ENCODE measurements at regions not wholly inside any gene's neighbourhood (a gene's known extent, or its start where the extent isn't known, plus 50 kb on each side); places are given as distances from the start of the nearest gene placed in this dataset.

DNA sequence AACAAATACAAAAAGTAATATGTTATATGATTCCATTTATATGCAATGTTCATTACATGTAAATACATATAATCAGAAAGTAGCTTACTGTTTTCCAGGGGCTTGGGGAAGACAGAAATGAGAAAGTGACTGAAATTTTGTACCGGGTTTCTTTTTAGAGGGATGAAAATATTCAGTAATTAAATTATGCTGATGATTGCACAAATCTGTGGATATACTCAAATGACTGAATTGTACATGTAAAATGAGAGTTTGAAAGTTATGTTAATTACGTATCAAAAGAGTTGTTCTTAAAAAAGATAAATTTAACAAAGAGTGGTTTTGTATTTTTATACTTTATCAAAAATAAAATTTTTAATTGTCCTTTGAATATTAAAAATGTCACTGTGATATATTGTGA lies 856.3 kb downstream of the DSC3 start:
- no peak overlapping the region for H3K27ac ChIP-seq (ENCODE audit: insufficient read length, low read depth, low read length)
- no peaks in the 10 kb centered on the region for H3K79me2 ChIP-seq (ENCODE audit: insufficient read depth, low read length)
- no peak overlapping the region for H2AK5ac ChIP-seq (ENCODE audit: insufficient read length, low read length)
- H2BK120ac ChIP-seq (ENCODE audit: low read depth, low read length, poor library complexity, severe bottlenecking), result no peak overlapping the region
- H3K9me3 ChIP-seq (ENCODE audit: control insufficient read depth, low read depth, low read length), result no peaks in the 10 kb centered on the region
- WGBS (ENCODE audit: extremely low coverage, insufficient read length, low lambda C conversion rate), result no CpG with 5 or more reads among the region's 2 CpGs
- no peak overlapping the region for H2BK12ac ChIP-seq (ENCODE audit: insufficient read length, low read depth, low read length)
- H4K20me1 ChIP-seq (ENCODE audit: control insufficient read depth, insufficient read depth, insufficient read length), result no peaks in the 10 kb centered on the region
- Mint-ChIP-seq H3K27me3 (ENCODE audit: low read depth) (no peaks in the 10 kb centered on the region), H3K36me3 (ENCODE audit: insufficient read depth in 1 of 3, low read depth in 3 of 3) (peaks cover 0 to 15% (median 7%) of the 10 kb centered on the region in 3 experiments; a peak in 5 of 7 replicates), H3K9me3 (peaks cover 13 to 16% of the 10 kb centered on the region in 2 experiments; a peak in 4 of 5 replicates), H3K4me1 (no peaks in the 10 kb centered on the region), H3K4me3 (no peak overlapping the region), H3K27ac (no peak overlapping the region)
- no peaks in the 10 kb centered on the region for H3K23me2 ChIP-seq (ENCODE audit: insufficient read length, low read depth, low read length, poor library complexity, severe bottlenecking)
- H3K56ac ChIP-seq (ENCODE audit: insufficient read length, low read depth, low read length), result no peak overlapping the region
- no peaks in the 10 kb centered on the region for H3K79me1 ChIP-seq (ENCODE audit: insufficient read depth, low read depth, low read length, poor library complexity, severe bottlenecking)
- H2BK15ac ChIP-seq (ENCODE audit: low read depth, low read length), result no peak overlapping the region
- no peak overlapping the region for H3K4me2 ChIP-seq (ENCODE audit: insufficient read depth, insufficient read length, low read length)
- H3K14ac ChIP-seq (ENCODE audit: insufficient read depth, low read length), result no peak overlapping the region
- no peak overlapping the region for H4K5ac ChIP-seq (ENCODE audit: insufficient read length, low read depth, low read length)
- no peak overlapping the region for H4K8ac ChIP-seq (replicated peaks; ENCODE audit: insufficient read length, low read depth, low read length)
- no peak for TF ChIP-seq CTCF (conservative IDR thresholded peaks at IDR 0.05)
- no peak overlapping the region for H3K18ac ChIP-seq (ENCODE audit: insufficient read length, low read depth, low read length)
- no peak overlapping the region for H2BK20ac ChIP-seq (ENCODE audit: low read depth, low read length, poor library complexity, severe bottlenecking)
- DNase-seq, result no peak
- no peak overlapping the region for H2BK5ac ChIP-seq (ENCODE audit: insufficient read length, low read length)
- no peak overlapping the region for H3K23ac ChIP-seq (ENCODE audit: insufficient read length, low read depth, low read length)
- no peak overlapping the region for H3T11ph ChIP-seq (ENCODE audit: low read length)
- H3K4me1 ChIP-seq (ENCODE audit: insufficient read depth, low read length), result no peaks in the 10 kb centered on the region
- H4K91ac ChIP-seq (ENCODE audit: insufficient read length, low read depth, low read length), result no peak overlapping the region
- H2AFZ ChIP-seq (ENCODE audit: low read length), result no peak overlapping the region
- no peaks in the 10 kb centered on the region for H3K27me3 ChIP-seq (ENCODE audit: insufficient read depth, low read length)
- no peak overlapping the region for H3K4ac ChIP-seq (ENCODE audit: low read depth, low read length)
- no peak overlapping the region for H3K9ac ChIP-seq (ENCODE audit: extremely low read depth, insufficient read length, low read length)
